ENCODE measurements at regions not wholly inside any gene's neighbourhood (a gene's known extent, or its start where the extent isn't known, plus 50 kb on each side); places are given as distances from the start of the nearest gene placed in this dataset.

DNA sequence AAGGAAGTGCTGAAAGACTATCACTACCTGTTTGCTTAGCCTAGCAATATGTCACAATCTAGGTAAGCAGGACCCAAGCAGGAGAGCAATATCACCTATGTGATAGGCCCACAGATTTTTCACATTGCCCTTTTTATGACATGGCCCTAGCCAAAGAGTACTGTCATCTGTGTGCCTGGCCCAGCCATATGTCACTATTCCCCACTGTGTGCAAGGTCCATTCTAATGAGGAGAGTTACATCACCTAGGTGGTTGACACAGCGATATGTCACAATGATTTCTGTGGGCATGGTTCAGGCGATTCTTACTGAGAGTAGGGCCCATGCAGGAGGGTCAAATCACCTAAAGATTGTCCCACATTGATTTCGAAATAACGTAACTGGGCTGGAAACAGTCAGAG, 967.7 kb upstream of the AMELY start:
- Histone ChIP-seq H3K9me3 (no peaks in the 10 kb centered on the region), H3K4me3 (no peak overlapping the region), H3K27ac (no peak overlapping the region), H3K4me1 (no peaks in the 10 kb centered on the region), H3K36me3 (no peaks in the 10 kb centered on the region), H3K27me3 (no peaks in the 10 kb centered on the region)
- no peak for ATAC-seq
- 71% methylated on average over 2 of the region's 4 CpGs; no CpG with 5 or more reads in 1 of the 2 donors for WGBS, 2 donors (ENCODE audit: low coverage in 1 of 2)
- no peak for TF ChIP-seq POLR2A (IDR thresholded peaks at IDR 0.05)
- TF ChIP-seq EP300 (IDR thresholded peaks at IDR 0.05): no peak
- no peak for TF ChIP-seq POLR2AphosphoS5 (IDR thresholded peaks at IDR 0.05)
- TF ChIP-seq, protein P1, sequence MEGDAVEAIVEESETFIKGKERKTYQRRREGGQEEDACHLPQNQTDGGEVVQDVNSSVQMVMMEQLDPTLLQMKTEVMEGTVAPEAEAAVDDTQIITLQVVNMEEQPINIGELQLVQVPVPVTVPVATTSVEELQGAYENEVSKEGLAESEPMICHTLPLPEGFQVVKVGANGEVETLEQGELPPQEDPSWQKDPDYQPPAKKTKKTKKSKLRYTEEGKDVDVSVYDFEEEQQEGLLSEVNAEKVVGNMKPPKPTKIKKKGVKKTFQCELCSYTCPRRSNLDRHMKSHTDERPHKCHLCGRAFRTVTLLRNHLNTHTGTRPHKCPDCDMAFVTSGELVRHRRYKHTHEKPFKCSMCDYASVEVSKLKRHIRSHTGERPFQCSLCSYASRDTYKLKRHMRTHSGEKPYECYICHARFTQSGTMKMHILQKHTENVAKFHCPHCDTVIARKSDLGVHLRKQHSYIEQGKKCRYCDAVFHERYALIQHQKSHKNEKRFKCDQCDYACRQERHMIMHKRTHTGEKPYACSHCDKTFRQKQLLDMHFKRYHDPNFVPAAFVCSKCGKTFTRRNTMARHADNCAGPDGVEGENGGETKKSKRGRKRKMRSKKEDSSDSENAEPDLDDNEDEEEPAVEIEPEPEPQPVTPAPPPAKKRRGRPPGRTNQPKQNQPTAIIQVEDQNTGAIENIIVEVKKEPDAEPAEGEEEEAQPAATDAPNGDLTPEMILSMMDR (IDR thresholded peaks at IDR 0.05): no peak

DNA sequence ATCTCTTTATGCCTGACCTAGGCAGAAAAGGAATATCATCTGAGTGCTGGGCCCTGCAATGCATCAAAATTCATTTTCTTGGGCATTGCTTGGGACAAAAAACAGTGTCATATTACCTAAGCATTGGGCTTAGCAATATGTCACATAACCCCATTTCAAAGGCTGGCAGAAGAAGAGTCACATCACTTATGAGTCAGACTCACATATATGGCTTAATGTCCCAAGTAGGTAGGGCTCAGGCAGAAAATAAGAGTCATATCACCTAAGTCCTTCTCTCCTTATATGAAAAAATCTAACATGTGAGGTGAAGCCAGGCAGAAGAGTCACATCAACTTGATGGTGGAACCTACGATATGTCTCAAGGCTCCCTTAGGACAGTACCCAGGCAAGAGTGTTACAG, 967.2 kb upstream of the AMELY start:
- TF ChIP-seq EP300 (IDR thresholded peaks at IDR 0.05): no peak
- TF ChIP-seq POLR2A (IDR thresholded peaks at IDR 0.05): no peak
- no peak for TF ChIP-seq POLR2AphosphoS5 (IDR thresholded peaks at IDR 0.05)
- TF ChIP-seq, protein P1 (IDR thresholded peaks at IDR 0.05): no peak
- no CpG with 5 or more reads among the region's 1 CpG for WGBS, 2 donors (ENCODE audit: low coverage in 1 of 2)
- no peak for ATAC-seq

DNA sequence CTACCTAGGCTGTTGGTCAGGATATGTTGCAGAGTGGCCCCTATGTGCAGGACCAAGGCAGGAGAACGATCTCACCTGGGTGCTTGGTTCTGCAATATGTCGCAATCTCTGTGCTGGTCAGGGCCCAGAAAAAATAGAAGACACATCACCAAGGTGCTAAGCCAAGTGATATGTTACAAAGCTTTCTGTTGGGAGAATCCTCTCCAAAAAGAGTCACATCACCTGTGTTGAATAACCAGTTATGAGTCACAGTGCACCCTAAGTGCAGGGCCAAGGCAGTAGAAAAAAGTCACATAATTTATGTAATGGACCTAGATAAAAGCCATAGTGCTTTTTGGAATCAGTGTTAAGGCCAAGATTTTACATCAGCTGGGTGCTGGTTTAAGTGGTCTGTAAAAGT, 965.9 kb upstream of the AMELY start:
- Histone ChIP-seq H3K36me3 (no peaks in the 10 kb centered on the region), H3K4me3 (no peak overlapping the region), H3K27me3 (no peaks in the 10 kb centered on the region), H3K4me1 (no peaks in the 10 kb centered on the region), H3K9me3 (no peaks in the 10 kb centered on the region), H3K27ac (no peak overlapping the region)
- no peak for ATAC-seq
- no CpG with 5 or more reads among the region's 2 CpGs for WGBS, 2 donors (ENCODE audit: low coverage in 1 of 2)
- no peak for TF ChIP-seq EP300 (IDR thresholded peaks at IDR 0.05)
- no peak for TF ChIP-seq POLR2AphosphoS5 (IDR thresholded peaks at IDR 0.05)
- TF ChIP-seq POLR2A (IDR thresholded peaks at IDR 0.05): no peak
- TF ChIP-seq, protein P1 (IDR thresholded peaks at IDR 0.05): no peak

More for the DNA sequence above, 967.2 kb upstream of the AMELY start:
- no peaks in the 10 kb centered on the region for H3K9me3 ChIP-seq
- H3K4me1 ChIP-seq: no peaks in the 10 kb centered on the region
- no peaks in the 10 kb centered on the region for H3K27me3 ChIP-seq
- H3K27ac ChIP-seq: no peak overlapping the region
- H3K36me3 ChIP-seq: no peaks in the 10 kb centered on the region
- H3K4me3 ChIP-seq: no peak overlapping the region

- no peak for TF ChIP-seq EP300 (IDR thresholded peaks at IDR 0.05)
- no peak for TF ChIP-seq POLR2A (IDR thresholded peaks at IDR 0.05)
- TF ChIP-seq, protein P1 (IDR thresholded peaks at IDR 0.05): no peak
- no peak for TF ChIP-seq POLR2AphosphoS5 (IDR thresholded peaks at IDR 0.05)
- no peaks in the 10 kb centered on the region for H3K27me3 ChIP-seq
- H3K27ac ChIP-seq: no peak overlapping the region
- no peak overlapping the region for H3K4me3 ChIP-seq
- no peak for ATAC-seq
- no peaks in the 10 kb centered on the region for H3K4me1 ChIP-seq
- H3K9me3 ChIP-seq: no peaks in the 10 kb centered on the region
- H3K36me3 ChIP-seq: no peaks in the 10 kb centered on the region
These were observed 962.5 kb upstream of the AMELY start for GRCh38 chrY:7874080-7874479.

DNA sequence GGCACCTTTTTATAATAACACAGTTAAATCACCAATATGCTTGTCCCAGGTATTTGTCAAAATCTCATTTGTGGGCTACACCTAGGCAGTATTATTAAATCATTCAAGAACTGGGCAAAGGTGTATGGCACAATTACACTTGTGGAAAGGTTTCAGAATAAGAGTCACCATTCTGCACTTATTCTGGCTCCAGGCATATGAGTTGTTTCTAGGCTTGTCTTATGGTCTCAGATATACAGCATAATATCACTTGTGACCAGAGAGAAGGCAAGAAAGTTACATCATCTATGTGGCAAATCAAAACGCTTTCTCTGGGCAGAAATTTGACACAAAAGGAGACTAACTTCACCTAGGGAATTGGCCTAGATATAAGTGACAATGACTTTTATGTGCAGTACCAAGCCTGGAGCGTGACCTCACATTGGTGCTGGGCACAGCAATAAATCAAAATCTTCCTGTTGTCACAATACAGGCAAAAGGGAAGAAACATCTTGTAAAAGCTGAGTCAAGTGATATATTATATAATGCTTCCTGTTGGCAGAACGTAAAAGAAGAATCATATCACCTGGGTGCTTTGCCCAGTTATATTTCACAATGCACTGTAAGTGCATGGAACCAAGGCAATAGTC, 959.9 kb upstream of the AMELY start:
- Histone ChIP-seq H3K4me1 (no peaks in the 10 kb centered on the region), H3K36me3 (no peaks in the 10 kb centered on the region), H3K4me3 (no peak overlapping the region), H3K27me3 (no peaks in the 10 kb centered on the region), H3K27ac (no peak overlapping the region), H3K9me3 (no peaks in the 10 kb centered on the region)
- ATAC-seq: no peak
- 80% methylated on average over 2 of the region's 3 CpGs; no CpG with 5 or more reads in 1 of the 2 donors for WGBS, 2 donors (ENCODE audit: low coverage in 1 of 2)
- TF ChIP-seq EP300 (IDR thresholded peaks at IDR 0.05) (no peak), POLR2A (IDR thresholded peaks at IDR 0.05) (no peak), POLR2AphosphoS5 (IDR thresholded peaks at IDR 0.05) (no peak)
- TF ChIP-seq, protein P1 (IDR thresholded peaks at IDR 0.05): no peak

Data from gastroesophageal sphincter (tissue), 4 donors.